GM12878 (cell line): ENCODE measurements at regions not wholly inside any gene's neighbourhood (a gene's known extent, or its start where the extent isn't known, plus 50 kb on each side); places are given as distances from the start of the nearest gene placed in this dataset.

Source experiments
- ATAC-seq: fragments of 200-7000 bp; cut with Tn5 transposase; 3 replicates; pipeline ENCODE4 v1.9.1; 2020; ENCODE audit warnings: mild to moderate bottlenecking, moderate library complexity
- BruUV-seq: library from RNA; stranded (reverse); fragments of 400-500 nt; replicated peaks from 2 replicates; lab custom pipeline; 2021; lab: Mats Ljungman, UMichigan
- CTCF ChIA-PET: fragments of 300-600 bp; sonication (Branson Sonifier 250); formaldehyde crosslinking; extraction: SDS; loops from one replicate; lab custom pipeline; 2021; ENCODE audit warnings: inconsistent platforms; lab: Yijun Ruan, JAX
- POLR2A ChIA-PET: fragments of 350-600 bp; formaldehyde crosslinking; extraction: SDS; loops from one replicate; lab custom pipeline; 2021; ENCODE audit warnings: inconsistent platforms; lab: Charles Lee
- RAD21 ChIA-PET: fragments of 300-600 bp; sonication (Branson Sonifier 250); formaldehyde crosslinking; loops from one replicate; lab custom pipeline; 2023; ENCODE audit warnings: antibody characterized with exemption; ENCODE audit not compliant: unreplicated experiment; lab: Charles Lee
- SMC1A ChIA-PET: fragments of 300-600 bp; sonication (Branson Sonifier 250); formaldehyde crosslinking; loops from one replicate; lab custom pipeline; 2023; ENCODE audit not compliant: unreplicated experiment, uncharacterized antibody; lab: Charles Lee
- DNase-seq: peaks from one replicate; pipeline ENCODE4 v3.0.0-alpha.2; 2011; ENCODE audit warnings: low read depth, low spot score
- FAIRE-seq: peaks from 3 replicates; lab custom pipeline; 2011; peaks lifted over from hg19 to GRCh38; lab: Jason Lieb, UNC
- H2AFZ ChIP-seq: 2 replicates; pipeline ENCODE4 v1.6.0; 2011; ENCODE audit warnings: low read depth, low read length, control low read depth; ENCODE audit not compliant: control insufficient read depth
- H3K27ac ChIP-seq: 2 replicates; pipeline ENCODE4 v1.5.1; 2011; ENCODE audit warnings: control low read depth; ENCODE audit not compliant: control insufficient read depth, insufficient read depth
- H3K27me3 ChIP-seq, 2 experiments: replicated peaks in 1 of 2; 2 replicates each; pipeline versions ENCODE4 v1.6.0 to v1.6.1; 2011; ENCODE audit warnings: low read length in 1 of 2; ENCODE audit not compliant: control insufficient read depth in 2 of 2, insufficient read depth in 2 of 2
- H3K36me3 ChIP-seq, 2 experiments: 2 replicates each; pipeline ENCODE4 v1.5.1; 2011; ENCODE audit warnings: low read length in 1 of 2; ENCODE audit not compliant: control insufficient read depth in 2 of 2, insufficient read depth in 2 of 2
- H3K4me1 ChIP-seq: 2 replicates; pipeline ENCODE4 v1.6.1; 2011; ENCODE audit warnings: mild to moderate bottlenecking, low read length, moderate library complexity, mixed read lengths; ENCODE audit not compliant: control insufficient read depth, insufficient read depth
- H3K4me2 ChIP-seq: 2 replicates; pipeline ENCODE4 v1.6.0; 2011; ENCODE audit warnings: control low read depth; ENCODE audit not compliant: control insufficient read depth, insufficient read depth
- H3K4me3 ChIP-seq: fragments of 200-600 bp; sonication (generic); 2 replicates; pipeline ENCODE4 v1.5.1; 2016
- H3K79me2 ChIP-seq: 2 replicates; pipeline ENCODE4 v1.6.0; 2011; ENCODE audit warnings: low read length; ENCODE audit not compliant: control insufficient read depth, insufficient read depth
- H3K9ac ChIP-seq: 2 replicates; pipeline ENCODE4 v1.8.0; 2011; ENCODE audit warnings: low read length, control low read depth, mixed read lengths; ENCODE audit not compliant: control insufficient read depth, insufficient read depth
- H3K9me3 ChIP-seq: replicated peaks from 3 replicates; pipeline ENCODE4 v1.5.1; 2011; ENCODE audit warnings: mild to moderate bottlenecking, low read length; ENCODE audit not compliant: control insufficient read depth, insufficient read depth
- H4K20me1 ChIP-seq: 2 replicates; pipeline ENCODE4 v1.6.0; 2011; ENCODE audit not compliant: control insufficient read depth, insufficient read depth
- BCLAF1 ChIP-seq: fragments of 450-650 bp; IDR thresholded peaks from 2 replicates; pipeline ENCODE4 v1.6.1; 2017; ENCODE audit warnings: antibody characterized with exemption, mild to moderate bottlenecking, moderate library complexity
- CHD2 ChIP-seq: IDR thresholded peaks from 2 replicates; pipeline ENCODE4 v1.6.1; 2011; ENCODE audit warnings: low read depth, low read length, improper control_type of control experiment, borderline replicate concordance
- E4F1 ChIP-seq: fragments of 450-650 bp; IDR thresholded peaks from 2 replicates; pipeline ENCODE4 v1.6.1; 2018; ENCODE audit warnings: borderline replicate concordance, mild to moderate bottlenecking; ENCODE audit not compliant: partially characterized antibody
- ESRRA ChIP-seq: IDR thresholded peaks from 2 replicates; pipeline ENCODE4 v1.6.1; 2012; ENCODE audit warnings: mild to moderate bottlenecking, low read length, improper control_type of control experiment
- HDGF ChIP-seq: fragments of 450-650 bp; IDR thresholded peaks from 2 replicates; pipeline ENCODE4 v1.6.1; 2016; ENCODE audit warnings: antibody characterized with exemption
- MYB ChIP-seq: fragments of 150-350 bp; IDR thresholded peaks from 2 replicates; pipeline ENCODE4 v1.6.1; 2014; ENCODE audit warnings: mild to moderate bottlenecking, low read depth, low read length, borderline replicate concordance
- PKNOX1 ChIP-seq: fragments of 450-650 bp; IDR thresholded peaks from 2 replicates; pipeline ENCODE4 v1.6.1; 2016; ENCODE audit warnings: mild to moderate bottlenecking
- TCF7 ChIP-seq: IDR thresholded peaks from 2 replicates; pipeline ENCODE4 v1.6.1; 2014; ENCODE audit warnings: antibody characterized with exemption, borderline replicate concordance
- ZNF687 ChIP-seq: fragments of 450-650 bp; IDR thresholded peaks from 2 replicates; pipeline ENCODE4 v1.6.1; 2017; ENCODE audit warnings: mild to moderate bottlenecking, moderate library complexity
- whole genome bisulfite sequencing: methylation state at CpG from one replicate; pipeline ENCODE4 v1.1.6; 2016; ENCODE audit warnings: low lambda C conversion rate; ENCODE audit not compliant: insufficient replicate concordance, insufficient coverage; ENCODE audit errors: missing lambda C conversion rate; 5-methylcytosine and 5-hydroxymethylcytosine counted together
- in situ Hi-C: fragments of 300-500 bp; cut with MboI; formaldehyde crosslinking; loops from 9 replicates; pipeline ENCODE4 v1.14.3; 2018; ENCODE audit warnings: mixed read lengths
- intact Hi-C: fragments of 100-400 bp; cut with micrococcal nuclease; formaldehyde crosslinking; loops from one replicate; pipeline ENCODE4 v1.14.2; 2022; ENCODE audit not compliant: unreplicated experiment

- TF ChIP-seq ZNF687 = no peak
- no peak for TF ChIP-seq E4F1
- TF ChIP-seq PKNOX1 = no peak
These were observed 481.4 kb upstream of the DAB2 start (continued) for GRCh38 chr5:39906146-39906545.

- ChIA-PET CTCF (interaction anchor here (1.5 kb wide), 1 partner anchor 530 kb away, joined by 3 read pairs; no protein-coding TSS in a partner anchor), RAD21 (no interaction called here), SMC1A (no interaction called here), POLR2A (no interaction called here)
- Histone ChIP-seq H3K36me3 (no peaks in the 10 kb centered on the region), H4K20me1 (no peaks in the 10 kb centered on the region), H3K27me3 (no peaks in the 10 kb centered on the region), H3K9ac (no peak overlapping the region), H2AFZ (no peak overlapping the region), H3K4me2 (no peak overlapping the region), H3K9me3 (no peaks in the 10 kb centered on the region), H3K27ac (no peak overlapping the region), H3K4me1 (no peaks in the 10 kb centered on the region), H3K4me3 (no peak overlapping the region), H3K79me2 (no peaks in the 10 kb centered on the region)
- intact Hi-C loops (no loop called here), in situ Hi-C loops (no loop called here)
- TF ChIP-seq ESRRA = no peak
- no peak for TF ChIP-seq MYB
- TF ChIP-seq TCF7 = no peak
- no peak for TF ChIP-seq CHD2
- TF ChIP-seq HDGF = no peak
- TF ChIP-seq BCLAF1 = no peak
- no TSS peak for BruUV-seq
- no peak for ATAC-seq
- FAIRE-seq = no peak
- 36% methylated on average over 4 of the region's 4 CpGs for WGBS
- DNase-seq = no peak
These were observed 480.6 kb upstream of the DAB2 start for GRCh38 chr5:39905356-39905755.
